GM23248 (cell line): ENCODE measurements at regions not wholly inside any gene's neighbourhood (a gene's known extent, or its start where the extent isn't known, plus 50 kb on each side); places are given as distances from the start of the nearest gene placed in this dataset.

Source experiments
- DNase-seq: peaks from one replicate; pipeline ENCODE4 v3.0.0-alpha.2; 2015
- H2AFZ ChIP-seq: fragments of 200-600 bp; sonication (generic); 2 replicates; pipeline ENCODE4 v1.6.1; 2016; ENCODE audit warnings: antibody characterized with exemption
- H3F3A ChIP-seq: fragments of 200-600 bp; sonication (generic); 2 replicates; pipeline ENCODE4 v1.6.1; 2016; ENCODE audit warnings: mild to moderate bottlenecking, antibody characterized with exemption, mixed run types; ENCODE audit not compliant: insufficient read depth
- H3K27ac ChIP-seq: fragments of 200-600 bp; sonication (generic); 2 replicates; pipeline ENCODE4 v1.5.1; 2016; ENCODE audit warnings: mild to moderate bottlenecking
- H3K27me3 ChIP-seq: fragments of 200-600 bp; sonication (generic); replicated peaks from 2 replicates; pipeline ENCODE4 v1.6.1; 2016; ENCODE audit warnings: mild to moderate bottlenecking; ENCODE audit not compliant: insufficient read depth
- H3K36me3 ChIP-seq: fragments of 200-600 bp; sonication (generic); 2 replicates; pipeline ENCODE4 v1.6.1; 2016; ENCODE audit warnings: low read depth, mild to moderate bottlenecking
- H3K4me1 ChIP-seq: fragments of 200-600 bp; sonication (generic); 2 replicates; pipeline ENCODE4 v1.6.1; 2016; ENCODE audit warnings: mild to moderate bottlenecking; ENCODE audit not compliant: insufficient read depth
- H3K4me2 ChIP-seq: fragments of 200-600 bp; sonication (generic); one replicate; pipeline ENCODE4 v1.6.1; 2016; ENCODE audit warnings: mild to moderate bottlenecking; ENCODE audit not compliant: unreplicated experiment
- H3K4me3 ChIP-seq: fragments of 200-600 bp; sonication (generic); 2 replicates; pipeline ENCODE4 v1.5.1; 2016; ENCODE audit warnings: mild to moderate bottlenecking
- H3K79me2 ChIP-seq: fragments of 200-600 bp; sonication (generic); 2 replicates; pipeline ENCODE4 v1.6.1; 2016; ENCODE audit warnings: mild to moderate bottlenecking; ENCODE audit not compliant: insufficient read depth
- H3K9ac ChIP-seq: fragments of 200-600 bp; sonication (generic); 2 replicates; pipeline ENCODE4 v1.6.1; 2016; ENCODE audit warnings: mild to moderate bottlenecking
- H3K9me2 ChIP-seq: fragments of 200-600 bp; sonication (generic); 2 replicates; pipeline ENCODE4 v1.6.1; 2016; ENCODE audit warnings: mixed run types, mild to moderate bottlenecking, moderate library complexity; ENCODE audit not compliant: insufficient read depth
- H3K9me3 ChIP-seq: fragments of 200-600 bp; sonication (generic); one replicate; pipeline ENCODE4 v1.6.1; 2017; ENCODE audit warnings: low read depth
- H4K20me1 ChIP-seq: fragments of 200-600 bp; sonication (generic); 2 replicates; pipeline ENCODE4 v1.6.0; 2016; ENCODE audit not compliant: insufficient read depth
- EZH2 ChIP-seq: fragments of 200-600 bp; sonication (generic); IDR thresholded peaks from 2 replicates; pipeline ENCODE4 v1.6.1; 2018; ENCODE audit warnings: antibody characterized with exemption, mild to moderate bottlenecking; ENCODE audit not compliant: insufficient read depth, poor library complexity, severe bottlenecking
- EZH2phosphoT487 ChIP-seq: fragments of 200-600 bp; sonication (generic); IDR thresholded peaks from 2 replicates; pipeline ENCODE4 v1.6.1; 2018; ENCODE audit warnings: antibody characterized with exemption, moderate library complexity, mild to moderate bottlenecking, low read depth; ENCODE audit not compliant: insufficient read depth
- WGBS, 2 experiments: methylation state at CpG; one replicate each; pipeline ENCODE4 v1.1.6; 2015 to 2017; ENCODE audit warnings: low lambda C conversion rate in 2 of 2, low coverage in 1 of 2; ENCODE audit errors: missing lambda C conversion rate in 2 of 2; 5-methylcytosine and 5-hydroxymethylcytosine counted together
- in situ Hi-C: fragments of 300-500 bp; cut with MboI; formaldehyde crosslinking; loops from 2 replicates; pipeline ENCODE4 v1.15.0; 2020

DNA sequence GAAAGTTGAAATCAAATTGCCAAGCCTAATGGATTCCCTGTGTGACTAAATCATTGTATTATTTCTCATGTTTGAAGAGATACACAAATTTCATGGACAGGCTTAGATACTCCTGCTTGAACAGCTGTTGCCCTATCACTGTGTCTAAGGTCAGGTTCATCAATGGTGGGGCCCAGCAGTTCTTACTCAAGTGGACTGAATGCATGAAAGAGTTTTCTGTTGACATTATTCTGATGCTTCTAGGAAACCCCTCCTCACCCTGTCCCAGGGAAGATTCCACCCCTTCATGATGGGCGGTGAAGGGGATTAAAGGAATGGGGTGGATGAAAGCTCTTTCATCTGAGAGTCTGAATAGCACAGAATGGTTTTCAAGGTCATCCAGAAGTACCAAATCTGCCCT lies 148.8 kb downstream of the INO80D start:
- no peaks in the 10 kb centered on the region for H3K9me2 ChIP-seq
- H3K27me3 ChIP-seq, result peaks cover 9% of the 10 kb centered on the region; the same call in 1 of the 2 replicates
- TF ChIP-seq EZH2phosphoT487, result no peak
- H3F3A ChIP-seq, result no peaks in the 10 kb centered on the region
- no peak overlapping the region for H3K27ac ChIP-seq
- WGBS, 2 experiments, result 91 to 100% methylated on average over 1 of the region's 1 CpG
- H3K4me3 ChIP-seq, result no peak overlapping the region
- H4K20me1 ChIP-seq, result no peaks in the 10 kb centered on the region
- H3K36me3 ChIP-seq, result no peaks in the 10 kb centered on the region
- H2AFZ ChIP-seq, result no peak overlapping the region
- in situ Hi-C loops, result no loop called here
- no peak for DNase-seq
- H3K9me3 ChIP-seq, result no peaks in the 10 kb centered on the region
- H3K4me1 ChIP-seq, result no peaks in the 10 kb centered on the region
- H3K9ac ChIP-seq, result no peak overlapping the region
- no peak overlapping the region for H3K4me2 ChIP-seq
- H3K79me2 ChIP-seq, result no peaks in the 10 kb centered on the region

- H3K27ac ChIP-seq, result no peak overlapping the region
- H3F3A ChIP-seq, result no peaks in the 10 kb centered on the region
- H3K27me3 ChIP-seq, result peaks cover 9% of the 10 kb centered on the region; the same call in 1 of the 2 replicates
- DNase-seq, result peak; percentile 14
- H3K36me3 ChIP-seq, result no peaks in the 10 kb centered on the region
- H4K20me1 ChIP-seq, result no peaks in the 10 kb centered on the region
- no peak overlapping the region for H3K9ac ChIP-seq
- no peaks in the 10 kb centered on the region for H3K9me2 ChIP-seq
- 28 to 31% methylated on average over 10 of the region's 10 CpGs for WGBS, 2 experiments
- in situ Hi-C loops, result no loop called here
- TF ChIP-seq EZH2, result no peak
- TF ChIP-seq EZH2phosphoT487, result no peak
- no peak overlapping the region for H2AFZ ChIP-seq
- no peak overlapping the region for H3K4me2 ChIP-seq
- no peak overlapping the region for H3K4me3 ChIP-seq
- no peaks in the 10 kb centered on the region for H3K79me2 ChIP-seq
- no peaks in the 10 kb centered on the region for H3K4me1 ChIP-seq
- no peaks in the 10 kb centered on the region for H3K9me3 ChIP-seq
These were observed 149.5 kb downstream of the INO80D start for GRCh38 chr2:205936446-205936845.

GRCh38 chr2:205934443-205934842 lies 151.5 kb downstream of the INO80D start:
- in situ Hi-C loops, result no loop called here
- H4K20me1 ChIP-seq, result no peaks in the 10 kb centered on the region
- no peaks in the 10 kb centered on the region for H3F3A ChIP-seq
- peaks cover 9% of the 10 kb centered on the region; the same call in 1 of the 2 replicates for H3K27me3 ChIP-seq
- no peak overlapping the region for H3K9ac ChIP-seq
- no peak overlapping the region for H3K4me2 ChIP-seq
- H3K4me1 ChIP-seq, result no peaks in the 10 kb centered on the region
- H3K9me2 ChIP-seq, result no peaks in the 10 kb centered on the region
- no peaks in the 10 kb centered on the region for H3K9me3 ChIP-seq
- TF ChIP-seq EZH2, result no peak
- TF ChIP-seq EZH2phosphoT487, result no peak
- no peak overlapping the region for H2AFZ ChIP-seq
- H3K4me3 ChIP-seq, result no peak overlapping the region
- no peaks in the 10 kb centered on the region for H3K79me2 ChIP-seq
- H3K27ac ChIP-seq, result no peak overlapping the region
- no peaks in the 10 kb centered on the region for H3K36me3 ChIP-seq
- DNase-seq, result peak; percentile 30
- 27 to 29% methylated on average over 1 of the region's 1 CpG for WGBS, 2 experiments

- Histone ChIP-seq H3K36me3 (no peaks in the 10 kb centered on the region), H3K27ac (no peak overlapping the region), H3K79me2 (no peaks in the 10 kb centered on the region), H3K9me2 (no peaks in the 10 kb centered on the region), H3K4me3 (no peak overlapping the region), H4K20me1 (no peaks in the 10 kb centered on the region), H3F3A (no peaks in the 10 kb centered on the region), H3K4me2 (no peak overlapping the region), H3K4me1 (no peaks in the 10 kb centered on the region), H2AFZ (no peak overlapping the region), H3K27me3 (0 out of 2 replicates have a peak, but pooled peaks cover 12% of the 10 kb centered on the region), H3K9me3 (no peaks in the 10 kb centered on the region), H3K9ac (no peak overlapping the region)
- 68 to 73% methylated on average over 2 of the region's 2 CpGs for WGBS, 2 experiments
- DNase-seq, result no peak
- in situ Hi-C loops, result no loop called here
- TF ChIP-seq EZH2phosphoT487, result no peak
- no peak for TF ChIP-seq EZH2
These were observed 153.1 kb downstream of the INO80D start for GRCh38 chr2:205932861-205933260.

DNA sequence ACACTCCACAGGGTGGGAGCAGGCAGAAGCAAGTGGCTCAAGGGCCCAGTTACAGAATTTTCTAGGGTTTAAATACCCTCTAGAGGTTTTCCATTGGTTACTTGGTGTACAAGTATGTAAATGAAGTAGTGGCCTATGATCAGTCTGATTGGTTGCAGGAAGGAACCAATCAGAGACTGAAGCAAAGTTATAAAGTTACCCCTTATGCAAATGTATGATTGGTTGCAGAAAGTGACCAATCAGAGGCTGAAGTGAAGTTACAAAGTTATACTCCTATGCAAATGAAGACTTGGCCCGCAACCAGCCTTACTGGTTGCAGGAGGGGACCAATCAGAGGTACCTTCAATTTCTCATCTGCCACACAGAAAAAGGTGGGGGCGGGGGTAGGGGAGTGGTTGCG lies 154.6 kb downstream of the INO80D start:
- Histone ChIP-seq H3K27ac (no peak overlapping the region), H3F3A (no peaks in the 10 kb centered on the region), H3K4me3 (no peak overlapping the region), H3K79me2 (no peaks in the 10 kb centered on the region), H3K36me3 (no peaks in the 10 kb centered on the region), H2AFZ (no peak overlapping the region), H3K9me3 (no peaks in the 10 kb centered on the region), H3K9me2 (no peaks in the 10 kb centered on the region), H4K20me1 (no peaks in the 10 kb centered on the region), H3K4me1 (no peaks in the 10 kb centered on the region), H3K4me2 (no peak overlapping the region), H3K27me3 (peaks cover 20% of the 10 kb centered on the region; the same call in 1 of the 2 replicates), H3K9ac (no peak overlapping the region)
- WGBS, 2 experiments, result 95 to 100% methylated on average over 3 of the region's 3 CpGs
- DNase-seq, result no peak
- in situ Hi-C loops, result no loop called here
- no peak for TF ChIP-seq EZH2phosphoT487
- TF ChIP-seq EZH2, result no peak
